Right lobe of liver (tissue), 4 donors: ENCODE measurements at regions not wholly inside any gene's neighbourhood (a gene's known extent, or its start where the extent isn't known, plus 50 kb on each side); places are given as distances from the start of the nearest gene placed in this dataset.

ENCODE experiments used
- POLR2A ChIP-seq: fragments of 450-650 bp; IDR thresholded peaks from one replicate; pipeline ENCODE4 v1.6.1; 2017; ENCODE audit warnings: antibody characterized with exemption, mild to moderate bottlenecking
- TF ChIP-seq, protein P1 (sequence below), 4 donors: fragments of 200-600 bp in 3 of 4; fragments of 450-650 bp in 1 of 4; IDR thresholded peaks; one replicate each; pipeline versions ENCODE4 v1.5.1 to v1.8.0; 2016 to 2022; ENCODE audit warnings: antibody characterized with exemption in 4 of 4, mild to moderate bottlenecking in 2 of 4
- donor health status: DM: no; HTN: no; CAD: no.
- donor health status: DM: no; HTN: no; CAD: no.
- donor health status: DM: no; HTN: yes; CAD: no.

GRCh38 chr15:87561641-87562040 lies 694.9 kb downstream of the NTRK3 start:
- TF ChIP-seq, protein P1, sequence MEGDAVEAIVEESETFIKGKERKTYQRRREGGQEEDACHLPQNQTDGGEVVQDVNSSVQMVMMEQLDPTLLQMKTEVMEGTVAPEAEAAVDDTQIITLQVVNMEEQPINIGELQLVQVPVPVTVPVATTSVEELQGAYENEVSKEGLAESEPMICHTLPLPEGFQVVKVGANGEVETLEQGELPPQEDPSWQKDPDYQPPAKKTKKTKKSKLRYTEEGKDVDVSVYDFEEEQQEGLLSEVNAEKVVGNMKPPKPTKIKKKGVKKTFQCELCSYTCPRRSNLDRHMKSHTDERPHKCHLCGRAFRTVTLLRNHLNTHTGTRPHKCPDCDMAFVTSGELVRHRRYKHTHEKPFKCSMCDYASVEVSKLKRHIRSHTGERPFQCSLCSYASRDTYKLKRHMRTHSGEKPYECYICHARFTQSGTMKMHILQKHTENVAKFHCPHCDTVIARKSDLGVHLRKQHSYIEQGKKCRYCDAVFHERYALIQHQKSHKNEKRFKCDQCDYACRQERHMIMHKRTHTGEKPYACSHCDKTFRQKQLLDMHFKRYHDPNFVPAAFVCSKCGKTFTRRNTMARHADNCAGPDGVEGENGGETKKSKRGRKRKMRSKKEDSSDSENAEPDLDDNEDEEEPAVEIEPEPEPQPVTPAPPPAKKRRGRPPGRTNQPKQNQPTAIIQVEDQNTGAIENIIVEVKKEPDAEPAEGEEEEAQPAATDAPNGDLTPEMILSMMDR (IDR thresholded peaks at IDR 0.05), result no peak
- TF ChIP-seq POLR2A, result no peak
